Sciatic nerve (tissue), 2 donors: ENCODE measurements at regions not wholly inside any gene's neighbourhood (a gene's known extent, or its start where the extent isn't known, plus 50 kb on each side); places are given as distances from the start of the nearest gene placed in this dataset.

Experiments
- ATAC-seq: fragments of 200-7000 bp; cut with Tn5 transposase; one replicate; pipeline ENCODE4 v1.9.1; 2020; ENCODE audit warnings: mild to moderate bottlenecking, moderate library complexity
- DNase-seq: peaks from one replicate; pipeline ENCODE4 v3.0.0-alpha.2; 2020; ENCODE audit warnings: low spot score
- intact Hi-C: fragments of 100-400 bp; cut with DNase I; formaldehyde crosslinking; loops from one replicate; pipeline ENCODE4 v1.14.2; 2022
- donor health status: DM: no; HTN: no; CAD: no.
- donor health status: DM: no; HTN: no; CAD: no.

- intact Hi-C loops: no loop called here
- ATAC-seq (no peak), DNase-seq (no peak)
Observed at GRCh38 chr10:3428826-3429225, 256.2 kb upstream of the PITRM1 start.

- intact Hi-C loops: no loop called here
- ATAC-seq (peak; percentile 73), DNase-seq (peak; percentile 59)
Observed at GRCh38 chr10:3427950-3428354, 255.4 kb upstream of the PITRM1 start.

- intact Hi-C loops: no loop called here
- ATAC-seq: peak; percentile 77
Observed at GRCh38 chr10:3427347-3427746, 254.8 kb upstream of the PITRM1 start.

GRCh38 chr10:3426190-3426845 is 253.7 kb upstream of the PITRM1 start:
- ATAC-seq (no peak), DNase-seq (no peak)
- intact Hi-C loops: no loop called here

More at GRCh38 chr10:3427347-3427746, 254.8 kb upstream of the PITRM1 start:
- DNase-seq: no peak

- no peak for ATAC-seq
- intact Hi-C loops: no loop called here
- peak; percentile 42 for DNase-seq
Observed at GRCh38 chr10:3425716-3426115, 253.1 kb upstream of the PITRM1 start.

GRCh38 chr10:3425261-3425660 is 252.7 kb upstream of the PITRM1 start:
- intact Hi-C loops: no loop called here
- no peak for DNase-seq
- ATAC-seq: no peak

DNA sequence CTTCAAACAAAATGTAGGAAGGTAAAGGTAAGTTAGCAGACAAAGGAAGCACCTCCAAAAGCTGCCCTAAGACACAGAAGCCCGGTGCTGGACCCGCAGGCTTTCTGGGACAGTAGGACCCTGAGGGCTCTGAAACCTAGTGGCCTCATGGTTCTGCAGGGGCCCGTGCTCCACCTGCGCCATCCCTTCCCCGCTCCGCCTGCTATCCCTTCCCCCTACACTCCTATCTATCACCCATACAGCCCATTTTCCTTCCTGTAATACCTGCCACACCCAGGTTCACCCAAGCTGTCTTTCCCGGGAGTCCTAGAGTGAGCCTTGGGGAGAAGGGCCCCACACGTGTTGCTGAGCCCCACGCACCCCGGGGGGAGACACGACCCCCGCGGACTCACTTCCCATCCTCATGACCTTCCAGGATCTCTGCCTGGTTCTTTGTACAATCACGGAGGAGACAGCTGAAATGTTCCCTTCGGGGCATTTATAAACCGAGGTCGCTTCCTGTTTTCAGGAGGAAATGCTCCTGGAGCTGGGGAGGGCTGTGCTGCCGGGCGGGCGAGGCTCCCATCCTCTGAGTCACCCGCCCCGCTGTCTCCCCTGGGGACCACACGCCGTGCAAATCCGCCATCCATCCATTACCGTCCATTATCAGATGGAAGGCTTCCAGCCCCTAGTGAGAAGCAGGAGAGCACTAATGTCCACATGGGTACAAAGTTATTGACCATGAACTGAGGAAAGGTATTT is 251.7 kb upstream of the PITRM1 start:
- ATAC-seq: peak; percentile 39

DNA sequence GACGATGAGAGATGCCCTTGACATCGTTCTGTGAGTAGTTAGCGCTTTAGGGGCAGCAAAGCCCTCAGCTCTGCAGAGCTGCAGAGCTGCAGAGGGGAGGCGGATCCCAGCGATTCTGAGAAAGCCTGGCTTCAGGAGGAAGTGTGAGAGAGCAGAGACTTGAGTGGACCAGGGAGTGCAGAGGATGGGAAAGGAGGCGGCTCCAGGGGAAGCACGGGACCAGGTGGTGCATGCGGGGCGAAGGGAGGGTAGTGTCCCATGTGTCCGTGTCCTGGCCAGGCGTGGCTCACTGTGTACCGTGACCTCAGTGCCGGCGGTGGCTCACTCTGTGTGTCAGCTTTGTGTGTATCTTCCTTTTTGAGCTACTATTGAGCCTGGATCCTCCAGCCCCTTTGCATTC is 250.8 kb upstream of the PITRM1 start:
- ATAC-seq (no peak), DNase-seq (peak; percentile 56)
- intact Hi-C loops: no loop called here

More for the DNA sequence above, 251.7 kb upstream of the PITRM1 start:
- intact Hi-C loops: no loop called here
- DNase-seq: peak; percentile 70

- intact Hi-C loops: no loop called here
- ATAC-seq (peak; percentile 24), DNase-seq (no peak)
Observed at GRCh38 chr10:3422282-3422681, 249.7 kb upstream of the PITRM1 start.

GRCh38 chr10:3421537-3422257 is 249.1 kb upstream of the PITRM1 start:
- peak; percentile 48 for DNase-seq
- intact Hi-C loops: no loop called here
- no peak for ATAC-seq

- DNase-seq (peak; percentile 50), ATAC-seq (no peak)
- intact Hi-C loops: no loop called here
Observed at GRCh38 chr10:3420527-3421469, 248.2 kb upstream of the PITRM1 start.

DNA sequence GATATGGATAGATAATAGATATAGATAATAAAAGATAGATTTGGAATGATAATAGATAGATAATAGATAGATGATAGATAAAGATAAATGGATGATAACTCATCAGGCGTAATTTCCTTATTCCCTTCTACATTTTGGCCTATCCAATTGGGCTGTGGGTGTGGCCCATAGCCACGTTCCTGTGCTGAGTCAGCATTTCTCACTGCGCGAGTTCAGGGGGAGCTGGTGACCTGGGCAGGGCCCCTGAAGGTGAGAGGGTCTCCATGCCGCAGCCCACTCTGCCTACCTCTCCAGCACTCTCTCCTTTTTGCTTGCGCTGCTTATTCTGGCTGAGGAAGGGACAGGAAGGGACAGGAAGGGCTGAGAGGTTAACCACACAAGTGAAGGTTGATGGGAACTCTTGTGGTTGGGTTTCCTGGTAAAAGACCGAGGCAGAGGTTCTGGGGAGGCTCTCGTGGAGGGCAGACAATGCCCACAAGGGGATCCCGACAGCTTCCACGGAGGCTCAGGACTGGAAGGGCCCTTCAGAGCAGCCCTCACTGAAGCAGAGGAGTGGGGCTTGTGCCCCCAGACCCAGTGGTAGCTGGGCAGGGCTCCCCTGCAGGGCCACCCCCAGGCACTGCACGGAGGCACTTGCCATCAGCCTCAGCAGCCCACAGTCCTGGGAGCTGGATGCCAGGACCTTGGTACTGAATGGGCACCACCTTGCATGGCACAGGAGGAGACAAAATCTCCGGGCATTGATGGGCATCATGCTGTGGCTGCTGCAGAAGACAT is 247.3 kb upstream of the PITRM1 start:
- ATAC-seq (no peak), DNase-seq (no peak)
- intact Hi-C loops: no loop called here

DNA sequence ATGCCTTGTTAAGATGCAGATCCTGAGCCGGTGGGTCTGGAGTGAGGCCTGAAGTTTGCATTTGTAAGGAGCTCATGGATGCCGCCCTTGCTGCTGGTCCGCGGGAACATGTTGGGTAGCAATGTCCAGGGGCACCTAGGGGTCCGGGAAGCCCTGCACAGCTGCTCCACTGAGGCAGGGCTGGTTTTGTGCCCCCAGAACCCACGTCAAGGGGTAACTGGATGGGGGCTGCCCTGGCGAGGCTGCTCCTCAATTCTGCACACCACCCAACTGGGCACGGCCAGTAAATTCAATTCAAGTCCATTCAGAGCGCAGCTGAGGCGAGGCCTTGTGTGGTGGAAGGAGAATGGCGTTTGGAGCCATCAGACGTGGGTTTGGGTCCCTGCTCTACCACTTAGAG is 246.3 kb upstream of the PITRM1 start:
- DNase-seq (peak; percentile 45), ATAC-seq (no peak)
- intact Hi-C loops: no loop called here

GRCh38 chr10:3418041-3418754 is 245.6 kb upstream of the PITRM1 start:
- intact Hi-C loops: no loop called here
- DNase-seq: no peak
- no peak for ATAC-seq

GRCh38 chr10:3417096-3417495 is 244.5 kb upstream of the PITRM1 start:
- ATAC-seq: no peak
- no peak for DNase-seq
- intact Hi-C loops: no loop called here

GRCh38 chr10:3415878-3416605 is 243.5 kb upstream of the PITRM1 start:
- intact Hi-C loops: no loop called here
- ATAC-seq: no peak
- DNase-seq: peak; percentile 48
